GM10266 (cell line): ENCODE measurements at regions not wholly inside any gene's neighbourhood (a gene's known extent, or its start where the extent isn't known, plus 50 kb on each side); places are given as distances from the start of the nearest gene placed in this dataset.

Source experiments
- DNase-seq: peaks from one replicate; pipeline ENCODE4 v3.0.0; 2012; ENCODE audit errors: extremely low spot score
- CTCF ChIP-seq: IDR thresholded peaks from 2 replicates; pipeline ENCODE4 v1.5.1; 2012; ENCODE audit warnings: mild to moderate bottlenecking, low read depth; ENCODE audit not compliant: control insufficient read depth, insufficient read depth; ENCODE audit errors: missing control alignments

DNA sequence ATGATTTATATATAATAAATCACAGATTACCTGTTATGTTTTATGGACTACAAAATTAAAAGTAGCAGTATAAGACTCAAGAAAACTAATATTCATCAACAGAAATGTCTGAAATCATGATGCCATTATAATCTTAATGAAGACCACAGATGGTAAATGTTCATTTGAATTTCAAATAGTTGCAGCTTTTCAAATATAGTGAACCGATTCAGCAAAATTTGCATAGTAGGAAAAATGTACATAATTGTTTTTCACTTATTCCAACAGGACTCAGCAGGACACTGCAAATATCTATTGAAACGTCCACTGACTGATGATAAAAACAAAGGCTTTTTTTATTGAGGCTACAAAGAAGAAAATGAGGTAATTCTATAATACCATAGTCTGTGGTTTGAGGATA is 51.2 kb upstream of the LSM8 start:
- no peak for TF ChIP-seq CTCF
- no peak for DNase-seq
